ENCODE measurements at regions not wholly inside any gene's neighbourhood (a gene's known extent, or its start where the extent isn't known, plus 50 kb on each side); places are given as distances from the start of the nearest gene placed in this dataset.

DNA sequence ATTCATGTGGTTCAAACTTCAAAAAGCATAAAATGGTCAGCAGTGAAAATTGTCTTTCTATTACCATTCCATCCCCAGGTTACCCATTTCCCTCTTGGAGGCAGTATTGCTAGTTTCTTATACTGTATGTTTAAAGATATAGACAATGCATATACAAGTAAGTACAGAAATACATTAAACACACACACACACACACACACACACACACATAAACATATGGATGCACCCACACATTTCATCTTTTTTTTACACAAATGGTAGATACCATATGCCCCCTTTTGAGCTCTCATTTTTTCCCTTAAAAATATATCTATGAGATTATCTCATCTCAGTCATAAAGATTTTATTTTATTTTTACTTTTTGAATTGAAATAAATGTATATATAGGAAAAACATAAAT, 79.7 kb downstream of the NEUROD6 start:
- Mint-ChIP-seq H3K4me1 (ENCODE audit: low read depth, unreplicated experiment) (no peaks in the 10 kb centered on the region), H3K4me3 (ENCODE audit: unreplicated experiment) (no peak overlapping the region), H3K27ac (ENCODE audit: unreplicated experiment) (no peak overlapping the region), H3K36me3 (ENCODE audit: unreplicated experiment) (no peaks in the 10 kb centered on the region), H3K27me3 (ENCODE audit: unreplicated experiment) (no peaks in the 10 kb centered on the region), H3K9me3 (ENCODE audit: unreplicated experiment) (no peaks in the 10 kb centered on the region)
- no peak for DNase-seq
- TF ChIP-seq, protein P1, sequence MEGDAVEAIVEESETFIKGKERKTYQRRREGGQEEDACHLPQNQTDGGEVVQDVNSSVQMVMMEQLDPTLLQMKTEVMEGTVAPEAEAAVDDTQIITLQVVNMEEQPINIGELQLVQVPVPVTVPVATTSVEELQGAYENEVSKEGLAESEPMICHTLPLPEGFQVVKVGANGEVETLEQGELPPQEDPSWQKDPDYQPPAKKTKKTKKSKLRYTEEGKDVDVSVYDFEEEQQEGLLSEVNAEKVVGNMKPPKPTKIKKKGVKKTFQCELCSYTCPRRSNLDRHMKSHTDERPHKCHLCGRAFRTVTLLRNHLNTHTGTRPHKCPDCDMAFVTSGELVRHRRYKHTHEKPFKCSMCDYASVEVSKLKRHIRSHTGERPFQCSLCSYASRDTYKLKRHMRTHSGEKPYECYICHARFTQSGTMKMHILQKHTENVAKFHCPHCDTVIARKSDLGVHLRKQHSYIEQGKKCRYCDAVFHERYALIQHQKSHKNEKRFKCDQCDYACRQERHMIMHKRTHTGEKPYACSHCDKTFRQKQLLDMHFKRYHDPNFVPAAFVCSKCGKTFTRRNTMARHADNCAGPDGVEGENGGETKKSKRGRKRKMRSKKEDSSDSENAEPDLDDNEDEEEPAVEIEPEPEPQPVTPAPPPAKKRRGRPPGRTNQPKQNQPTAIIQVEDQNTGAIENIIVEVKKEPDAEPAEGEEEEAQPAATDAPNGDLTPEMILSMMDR (IDR thresholded peaks at IDR 0.05; ENCODE audit: partially characterized antibody, unreplicated experiment): no peak

DNA sequence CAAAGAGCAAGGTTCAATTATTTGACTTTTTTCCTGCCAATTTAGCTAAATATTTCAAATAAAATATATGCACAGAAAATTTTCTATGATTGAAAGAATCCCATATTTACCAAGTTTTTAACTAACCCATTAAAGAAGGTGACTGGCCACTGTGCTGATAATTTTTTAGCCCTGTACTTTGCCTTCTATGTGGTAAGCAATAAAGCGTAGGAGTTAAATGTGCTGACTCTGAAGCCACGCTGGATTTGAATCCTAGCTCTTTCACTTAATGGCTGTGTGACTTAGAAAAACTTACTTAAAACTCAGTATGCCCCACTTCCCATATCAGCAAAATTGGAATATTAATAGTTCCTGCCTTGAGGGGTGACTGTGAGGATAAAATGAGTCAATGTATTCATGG, 82.1 kb downstream of the NEUROD6 start:
- Mint-ChIP-seq H3K27me3 (ENCODE audit: unreplicated experiment) (no peaks in the 10 kb centered on the region), H3K4me1 (ENCODE audit: low read depth, unreplicated experiment) (no peaks in the 10 kb centered on the region), H3K4me3 (ENCODE audit: unreplicated experiment) (no peak overlapping the region), H3K36me3 (ENCODE audit: unreplicated experiment) (no peaks in the 10 kb centered on the region), H3K27ac (ENCODE audit: unreplicated experiment) (no peak overlapping the region), H3K9me3 (ENCODE audit: unreplicated experiment) (no peaks in the 10 kb centered on the region)
- TF ChIP-seq, protein P1 (IDR thresholded peaks at IDR 0.05; ENCODE audit: partially characterized antibody, unreplicated experiment): no peak
- no peak for DNase-seq

DNA sequence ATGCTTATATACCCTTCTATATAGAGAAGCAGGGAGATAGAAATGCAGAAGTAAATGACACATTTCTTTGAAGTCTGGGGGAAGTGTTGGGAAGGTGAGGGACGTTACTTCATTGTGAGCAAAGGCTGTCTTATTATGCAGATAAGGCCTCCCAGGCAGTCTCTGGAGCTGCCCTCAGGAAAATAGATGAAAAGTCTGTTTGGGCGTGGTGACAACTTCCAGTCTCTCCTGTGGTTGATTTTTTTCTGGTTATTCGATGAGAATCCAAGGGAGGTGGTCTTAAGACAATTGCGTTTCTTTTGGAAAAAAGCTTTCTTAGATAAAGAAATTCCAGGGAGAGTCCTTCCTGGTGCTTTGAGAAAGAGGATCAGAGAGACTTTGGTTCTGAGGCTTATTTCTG, 84.0 kb downstream of the NEUROD6 start:
- no peaks in the 10 kb centered on the region for H3K4me1 Mint-ChIP-seq (ENCODE audit: low read depth, unreplicated experiment)
- no peak overlapping the region for H3K4me3 Mint-ChIP-seq (ENCODE audit: unreplicated experiment)
- no peaks in the 10 kb centered on the region for H3K27me3 Mint-ChIP-seq (ENCODE audit: unreplicated experiment)
- H3K36me3 Mint-ChIP-seq (ENCODE audit: unreplicated experiment): no peaks in the 10 kb centered on the region
- TF ChIP-seq, protein P1 (IDR thresholded peaks at IDR 0.05; ENCODE audit: partially characterized antibody, unreplicated experiment): no peak
- DNase-seq: no peak
- H3K27ac Mint-ChIP-seq (ENCODE audit: unreplicated experiment): no peak overlapping the region
- H3K9me3 Mint-ChIP-seq (ENCODE audit: unreplicated experiment): no peaks in the 10 kb centered on the region

DNA sequence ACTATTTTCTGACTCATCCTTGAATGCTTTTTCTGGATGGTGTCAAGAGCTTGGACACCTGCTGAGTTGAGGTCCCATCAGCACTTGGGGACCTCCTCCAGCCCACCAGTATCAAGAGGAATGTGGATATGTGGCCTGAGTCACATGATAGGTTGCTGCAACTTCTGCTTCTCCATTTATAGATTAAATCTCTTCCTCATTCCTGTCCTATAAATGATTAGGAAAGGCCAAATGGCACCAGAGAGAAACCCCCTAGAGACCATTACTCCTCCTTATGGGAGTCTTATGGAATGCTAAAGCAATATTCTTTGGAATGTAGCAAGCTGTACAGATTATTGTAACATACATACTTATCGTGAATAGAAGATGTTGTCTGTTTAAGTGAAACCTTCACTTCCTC, 85.6 kb downstream of the NEUROD6 start:
- no peak for DNase-seq
- H3K9me3 Mint-ChIP-seq (ENCODE audit: unreplicated experiment): no peaks in the 10 kb centered on the region
- no peaks in the 10 kb centered on the region for H3K36me3 Mint-ChIP-seq (ENCODE audit: unreplicated experiment)
- TF ChIP-seq, protein P1 (IDR thresholded peaks at IDR 0.05; ENCODE audit: partially characterized antibody, unreplicated experiment): no peak
- H3K27me3 Mint-ChIP-seq (ENCODE audit: unreplicated experiment): no peaks in the 10 kb centered on the region
- H3K27ac Mint-ChIP-seq (ENCODE audit: unreplicated experiment): no peak overlapping the region
- H3K4me1 Mint-ChIP-seq (ENCODE audit: low read depth, unreplicated experiment): no peaks in the 10 kb centered on the region
- no peak overlapping the region for H3K4me3 Mint-ChIP-seq (ENCODE audit: unreplicated experiment)

DNA sequence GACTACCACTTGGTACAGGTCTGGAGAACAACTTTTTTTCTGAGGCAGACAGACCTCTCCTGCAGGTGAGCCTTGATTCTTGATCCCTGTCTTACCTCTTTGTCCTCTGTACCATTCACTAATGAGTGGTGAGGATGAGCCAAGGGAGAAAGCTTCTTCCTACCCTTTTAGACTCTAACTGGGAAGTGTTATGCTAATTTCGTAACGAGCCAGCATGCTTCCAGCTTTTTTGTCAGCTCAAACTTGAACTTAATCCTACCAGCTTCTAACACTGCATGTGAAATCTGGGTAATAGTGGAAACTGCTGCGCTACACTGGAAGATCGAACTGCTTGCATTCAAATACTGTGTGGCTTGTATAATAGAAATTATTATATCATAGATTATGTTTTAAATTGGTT, 87.0 kb downstream of the NEUROD6 start:
- DNase-seq: no peak
- Mint-ChIP-seq H3K4me1 (ENCODE audit: low read depth, unreplicated experiment) (no peaks in the 10 kb centered on the region), H3K9me3 (ENCODE audit: unreplicated experiment) (no peaks in the 10 kb centered on the region), H3K36me3 (ENCODE audit: unreplicated experiment) (no peaks in the 10 kb centered on the region), H3K27ac (ENCODE audit: unreplicated experiment) (no peak overlapping the region), H3K4me3 (ENCODE audit: unreplicated experiment) (no peak overlapping the region), H3K27me3 (ENCODE audit: unreplicated experiment) (no peaks in the 10 kb centered on the region)
- TF ChIP-seq, protein P1 (IDR thresholded peaks at IDR 0.05; ENCODE audit: partially characterized antibody, unreplicated experiment): no peak

All from glutamatergic neuron (in vitro differentiated cells).